AG10803 (cell line): ENCODE measurements at regions not wholly inside any gene's neighbourhood (a gene's known extent, or its start where the extent isn't known, plus 50 kb on each side); places are given as distances from the start of the nearest gene placed in this dataset.

Experiments used
- DNase-seq: peaks from one replicate; pipeline ENCODE4 v3.0.0; 2010; ENCODE audit warnings: low read depth
- H3K4me3 ChIP-seq: 2 replicates; pipeline ENCODE4 v1.5.1; 2011; ENCODE audit warnings: mild to moderate bottlenecking, low read length, control low read depth
- TF ChIP-seq, protein P1 (sequence below): conservative IDR thresholded peaks from 2 replicates; pipeline ENCODE4 v1.5.1; 2011; ENCODE audit warnings: mild to moderate bottlenecking, low read length, control low read depth, inconsistent platforms

DNA sequence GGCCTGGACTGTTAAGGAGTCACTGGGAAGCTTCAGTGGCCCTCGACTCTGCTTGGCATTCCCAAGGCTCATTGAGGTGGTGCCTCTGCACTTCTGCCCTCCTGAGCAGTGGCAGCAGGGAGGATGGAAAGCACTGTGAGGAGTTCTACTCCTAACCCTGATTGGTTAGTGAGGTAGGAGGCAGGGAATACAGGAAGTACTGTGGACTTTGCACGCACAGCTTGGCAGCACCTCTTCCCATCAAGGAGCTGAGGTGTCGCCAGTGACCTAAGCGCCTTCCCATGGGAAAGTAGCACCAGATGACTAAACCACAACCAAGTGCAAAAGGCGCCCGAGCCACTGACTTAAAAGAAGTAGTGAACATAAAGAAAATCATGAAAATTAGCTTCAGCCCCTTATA, 152.5 kb upstream of the CADM1 start:
- TF ChIP-seq, protein P1, sequence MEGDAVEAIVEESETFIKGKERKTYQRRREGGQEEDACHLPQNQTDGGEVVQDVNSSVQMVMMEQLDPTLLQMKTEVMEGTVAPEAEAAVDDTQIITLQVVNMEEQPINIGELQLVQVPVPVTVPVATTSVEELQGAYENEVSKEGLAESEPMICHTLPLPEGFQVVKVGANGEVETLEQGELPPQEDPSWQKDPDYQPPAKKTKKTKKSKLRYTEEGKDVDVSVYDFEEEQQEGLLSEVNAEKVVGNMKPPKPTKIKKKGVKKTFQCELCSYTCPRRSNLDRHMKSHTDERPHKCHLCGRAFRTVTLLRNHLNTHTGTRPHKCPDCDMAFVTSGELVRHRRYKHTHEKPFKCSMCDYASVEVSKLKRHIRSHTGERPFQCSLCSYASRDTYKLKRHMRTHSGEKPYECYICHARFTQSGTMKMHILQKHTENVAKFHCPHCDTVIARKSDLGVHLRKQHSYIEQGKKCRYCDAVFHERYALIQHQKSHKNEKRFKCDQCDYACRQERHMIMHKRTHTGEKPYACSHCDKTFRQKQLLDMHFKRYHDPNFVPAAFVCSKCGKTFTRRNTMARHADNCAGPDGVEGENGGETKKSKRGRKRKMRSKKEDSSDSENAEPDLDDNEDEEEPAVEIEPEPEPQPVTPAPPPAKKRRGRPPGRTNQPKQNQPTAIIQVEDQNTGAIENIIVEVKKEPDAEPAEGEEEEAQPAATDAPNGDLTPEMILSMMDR, result no peak
- H3K4me3 ChIP-seq, result no peak overlapping the region
- DNase-seq, result no peak

DNA sequence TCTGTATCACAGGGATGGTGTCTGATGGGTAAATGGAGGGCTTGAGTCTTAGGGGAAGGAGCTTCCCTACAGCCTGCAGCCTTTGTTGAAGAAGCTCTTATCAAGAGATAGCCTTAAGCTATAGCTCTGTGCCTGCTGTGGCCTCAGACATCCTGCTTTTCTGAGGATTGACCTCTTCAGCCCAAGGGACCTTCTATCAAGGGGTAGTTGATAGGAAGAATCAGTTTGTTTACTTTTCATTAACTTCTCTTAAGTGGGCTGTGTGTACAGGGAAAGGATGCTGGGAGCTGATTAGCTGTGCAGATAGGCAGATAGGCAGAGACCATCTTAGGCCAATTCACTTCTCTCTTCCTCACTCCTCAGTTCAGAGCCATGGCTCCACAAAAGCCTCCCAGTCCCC, 151.8 kb upstream of the CADM1 start:
- DNase-seq, result no peak
- no peak overlapping the region for H3K4me3 ChIP-seq
- TF ChIP-seq, protein P1, result no peak

DNA sequence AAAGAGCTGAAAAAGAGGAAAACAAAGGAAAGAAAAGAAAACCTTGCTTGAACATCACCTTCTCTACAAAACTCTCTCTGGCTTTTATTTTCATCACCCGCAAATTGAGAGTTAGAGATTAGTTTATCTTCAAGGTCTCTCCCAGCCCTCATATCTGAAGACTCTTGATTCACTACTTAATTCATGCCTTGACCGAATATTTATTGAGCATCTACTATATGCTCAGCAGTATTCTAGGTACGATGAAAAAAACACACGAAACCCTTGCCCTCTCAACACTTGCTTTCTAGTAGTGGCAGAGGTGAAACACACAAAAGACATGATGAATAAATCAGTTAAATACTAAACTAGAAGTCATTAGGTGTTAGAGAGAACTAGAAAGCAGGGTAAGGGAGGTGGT, 150.6 kb upstream of the CADM1 start:
- H3K4me3 ChIP-seq, result no peak overlapping the region
- DNase-seq, result no peak
- TF ChIP-seq, protein P1, result no peak

DNA sequence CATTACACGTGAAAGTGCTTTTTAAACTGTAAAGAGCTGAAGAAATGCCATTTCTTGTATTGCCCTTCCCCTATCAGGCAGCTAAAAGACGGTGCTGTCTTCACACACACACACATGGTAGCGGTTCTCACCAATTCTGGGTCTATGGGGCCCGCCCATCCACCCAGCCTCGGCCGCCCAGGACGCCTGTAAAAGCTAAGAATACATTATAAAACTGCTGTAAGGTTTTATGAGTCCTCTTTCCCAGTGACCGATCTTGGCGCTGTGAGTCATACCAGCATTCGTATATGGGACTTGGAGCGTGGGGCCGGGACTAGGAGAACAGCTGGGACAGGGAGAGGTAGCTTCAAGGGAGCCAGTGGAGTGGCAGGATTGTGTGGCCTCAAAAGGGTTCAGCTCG, 149.7 kb upstream of the CADM1 start:
- TF ChIP-seq, protein P1, result no peak
- DNase-seq, result no peak
- no peak overlapping the region for H3K4me3 ChIP-seq

DNA sequence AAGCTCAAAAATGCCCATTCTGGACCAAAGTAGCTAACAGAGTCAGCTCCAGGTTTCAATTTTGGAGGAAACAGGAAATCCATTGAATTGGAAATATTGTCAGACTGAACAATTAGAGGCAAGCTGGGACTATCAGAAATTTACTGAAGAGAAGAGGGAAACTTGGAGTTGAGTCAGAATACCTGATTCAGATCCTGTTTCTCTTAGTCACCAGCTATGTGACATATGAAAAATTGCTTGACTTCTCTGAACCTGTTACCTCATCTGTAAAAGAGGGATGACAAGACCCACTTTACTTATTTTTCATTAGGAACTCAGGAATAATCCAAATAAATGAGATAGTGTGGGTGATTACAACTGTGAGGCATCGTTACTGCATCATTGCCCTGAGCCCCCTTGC, 148.9 kb upstream of the CADM1 start:
- DNase-seq, result no peak
- H3K4me3 ChIP-seq, result no peak overlapping the region
- TF ChIP-seq, protein P1, result no peak

DNA sequence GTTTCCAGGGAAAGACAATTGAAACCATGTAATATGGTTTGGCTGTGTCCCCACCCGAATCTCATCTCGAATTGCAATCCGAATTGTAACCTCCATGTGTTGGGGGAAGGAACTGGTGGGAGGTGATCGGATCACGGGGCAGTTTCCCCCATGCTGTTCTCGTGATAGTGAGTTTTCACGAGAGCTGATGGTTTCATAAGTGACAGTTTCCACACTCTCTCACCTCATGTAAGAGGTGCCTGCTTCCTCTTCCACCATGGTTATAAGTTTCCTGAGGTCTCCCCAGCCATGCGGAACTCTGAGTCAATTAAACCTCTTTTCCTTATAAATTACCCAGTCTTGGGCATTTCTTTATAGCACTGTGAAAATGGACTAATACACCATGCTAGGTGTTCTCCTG, 148.3 kb upstream of the CADM1 start:
- TF ChIP-seq, protein P1, result no peak
- no peak overlapping the region for H3K4me3 ChIP-seq
- no peak for DNase-seq

DNA sequence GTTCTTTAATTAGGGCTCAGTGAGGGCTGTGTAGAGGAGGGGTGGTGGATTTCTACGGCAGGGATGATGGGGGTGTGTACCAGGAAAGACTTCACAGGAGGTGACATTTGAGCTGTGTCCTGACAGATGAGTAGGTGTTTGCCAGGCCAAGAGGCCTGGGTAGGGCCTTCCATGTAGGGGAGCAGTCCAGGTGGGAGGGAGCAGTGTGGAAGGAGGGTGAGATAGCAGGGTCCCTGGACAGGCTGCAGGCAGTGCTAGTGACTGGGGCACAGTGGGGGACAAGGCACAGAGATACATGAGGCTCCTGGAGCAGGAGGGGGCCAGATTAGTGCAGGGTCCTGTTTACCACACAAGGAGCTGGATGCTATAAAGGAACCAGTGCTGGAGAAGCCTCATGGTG, 147.9 kb upstream of the CADM1 start:
- TF ChIP-seq, protein P1, result no peak
- H3K4me3 ChIP-seq, result no peak overlapping the region
- no peak for DNase-seq
